22Rv1 (cell line): ENCODE measurements at regions not wholly inside any gene's neighbourhood (a gene's known extent, or its start where the extent isn't known, plus 50 kb on each side); places are given as distances from the start of the nearest gene placed in this dataset.

Source experiments
- H3K27ac ChIP-seq: fragments of 450-650 bp; 2 replicates; pipeline ENCODE4 v1.5.1; 2017
- ZFX ChIP-seq: fragments of 450-650 bp; IDR thresholded peaks from 2 replicates; pipeline ENCODE4 v1.6.1; 2017; ENCODE audit warnings: antibody characterized with exemption, borderline replicate concordance
- TF ChIP-seq, protein P1 (sequence below): fragments of 450-650 bp; IDR thresholded peaks from 2 replicates; pipeline ENCODE4 v1.5.1; 2017; ENCODE audit warnings: mild to moderate bottlenecking

DNA sequence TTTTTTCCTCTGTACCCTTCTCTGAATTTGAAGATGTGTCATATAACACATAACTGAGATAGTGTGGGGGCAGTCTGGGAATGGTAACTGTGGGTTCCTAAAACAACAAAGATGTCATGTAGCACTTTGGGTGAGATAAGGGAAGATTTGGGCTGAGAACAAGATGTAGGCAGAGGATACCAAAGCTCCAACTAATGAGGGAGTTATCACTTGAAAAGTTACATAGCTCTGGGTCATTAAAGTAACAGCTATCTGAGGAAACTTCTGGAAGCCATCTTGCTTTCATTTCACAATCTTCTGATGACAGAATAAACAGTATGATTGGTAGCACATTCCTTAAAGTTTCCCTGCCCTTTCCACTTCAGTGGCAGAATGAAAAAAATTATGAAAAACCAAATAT is 255.4 kb downstream of the TBX18 start:
- TF ChIP-seq, protein P1, sequence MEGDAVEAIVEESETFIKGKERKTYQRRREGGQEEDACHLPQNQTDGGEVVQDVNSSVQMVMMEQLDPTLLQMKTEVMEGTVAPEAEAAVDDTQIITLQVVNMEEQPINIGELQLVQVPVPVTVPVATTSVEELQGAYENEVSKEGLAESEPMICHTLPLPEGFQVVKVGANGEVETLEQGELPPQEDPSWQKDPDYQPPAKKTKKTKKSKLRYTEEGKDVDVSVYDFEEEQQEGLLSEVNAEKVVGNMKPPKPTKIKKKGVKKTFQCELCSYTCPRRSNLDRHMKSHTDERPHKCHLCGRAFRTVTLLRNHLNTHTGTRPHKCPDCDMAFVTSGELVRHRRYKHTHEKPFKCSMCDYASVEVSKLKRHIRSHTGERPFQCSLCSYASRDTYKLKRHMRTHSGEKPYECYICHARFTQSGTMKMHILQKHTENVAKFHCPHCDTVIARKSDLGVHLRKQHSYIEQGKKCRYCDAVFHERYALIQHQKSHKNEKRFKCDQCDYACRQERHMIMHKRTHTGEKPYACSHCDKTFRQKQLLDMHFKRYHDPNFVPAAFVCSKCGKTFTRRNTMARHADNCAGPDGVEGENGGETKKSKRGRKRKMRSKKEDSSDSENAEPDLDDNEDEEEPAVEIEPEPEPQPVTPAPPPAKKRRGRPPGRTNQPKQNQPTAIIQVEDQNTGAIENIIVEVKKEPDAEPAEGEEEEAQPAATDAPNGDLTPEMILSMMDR = no peak
- no peak for TF ChIP-seq ZFX
- H3K27ac ChIP-seq = no peak overlapping the region

DNA sequence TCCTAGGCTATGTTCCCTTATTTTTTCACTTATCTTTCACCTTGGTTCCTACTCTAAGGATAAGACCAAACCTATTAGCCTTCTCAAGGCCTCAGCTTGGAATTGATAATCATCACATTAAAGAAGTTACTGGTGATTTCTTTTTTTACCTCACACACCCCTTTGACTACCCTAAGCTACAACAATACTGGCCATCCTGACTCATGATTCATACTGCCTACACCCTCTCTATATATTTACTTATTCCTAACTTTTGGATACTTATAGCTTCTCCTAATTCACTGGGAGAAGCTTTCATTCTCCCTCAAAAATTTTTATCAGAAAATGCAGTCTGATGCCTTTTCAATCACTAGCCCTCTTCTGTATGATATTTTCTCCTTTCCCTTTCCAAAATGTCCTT is 256.1 kb downstream of the TBX18 start:
- TF ChIP-seq, protein P1 = no peak
- TF ChIP-seq ZFX = no peak
- H3K27ac ChIP-seq = no peak overlapping the region

- no peak overlapping the region for H3K27ac ChIP-seq
- TF ChIP-seq ZFX = no peak
- TF ChIP-seq, protein P1 = no peak
Measured at GRCh38 chr6:84504025-84504424, 260.4 kb downstream of the TBX18 start.

GRCh38 chr6:84501315-84501714 is 263.1 kb downstream of the TBX18 start:
- no peak for TF ChIP-seq ZFX
- TF ChIP-seq, protein P1 = no peak

DNA sequence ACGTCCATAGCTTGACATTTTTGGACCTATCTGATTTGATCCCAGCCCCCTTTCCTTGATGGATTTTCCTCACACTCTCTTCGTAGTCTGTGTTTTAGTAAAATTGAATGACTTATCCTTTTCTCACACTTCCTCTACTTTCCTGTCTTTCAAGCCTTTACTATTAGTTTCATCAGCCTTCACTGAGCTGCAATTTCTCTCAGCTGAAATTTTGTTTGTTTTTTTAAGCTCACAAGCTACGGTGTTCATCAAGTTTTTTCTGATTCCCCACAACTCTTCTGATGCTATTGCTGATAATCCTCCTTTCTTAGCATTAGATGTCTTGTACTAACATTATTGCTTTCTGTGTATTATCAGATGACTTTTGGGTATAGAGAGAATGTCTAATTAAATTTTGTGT is 263.7 kb downstream of the TBX18 start:
- no peak overlapping the region for H3K27ac ChIP-seq
- TF ChIP-seq, protein P1 = no peak
- TF ChIP-seq ZFX = no peak

More at GRCh38 chr6:84501315-84501714, 263.1 kb downstream of the TBX18 start:
- H3K27ac ChIP-seq = no peak overlapping the region

DNA sequence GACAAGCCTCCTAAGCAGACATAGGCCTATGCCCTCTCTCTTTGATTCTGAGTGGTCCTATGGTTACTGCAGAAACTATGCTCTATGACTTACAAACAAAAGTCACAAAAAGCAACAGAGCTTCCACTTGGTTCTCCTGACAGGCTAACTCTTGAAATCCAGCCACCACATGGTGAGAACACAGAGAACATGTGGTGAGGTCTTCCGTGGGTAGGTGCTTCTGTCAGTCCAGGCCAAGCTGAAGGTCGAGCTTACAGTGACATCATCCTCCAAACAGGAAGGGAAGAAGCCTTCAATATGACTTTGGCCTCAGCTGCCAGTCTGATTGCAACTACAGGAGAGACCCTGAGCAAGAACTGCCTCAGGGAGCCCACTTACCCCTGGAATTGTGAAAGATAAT is 265.5 kb downstream of the TBX18 start:
- TF ChIP-seq, protein P1 = no peak
- TF ChIP-seq ZFX = no peak
- no peak overlapping the region for H3K27ac ChIP-seq

DNA sequence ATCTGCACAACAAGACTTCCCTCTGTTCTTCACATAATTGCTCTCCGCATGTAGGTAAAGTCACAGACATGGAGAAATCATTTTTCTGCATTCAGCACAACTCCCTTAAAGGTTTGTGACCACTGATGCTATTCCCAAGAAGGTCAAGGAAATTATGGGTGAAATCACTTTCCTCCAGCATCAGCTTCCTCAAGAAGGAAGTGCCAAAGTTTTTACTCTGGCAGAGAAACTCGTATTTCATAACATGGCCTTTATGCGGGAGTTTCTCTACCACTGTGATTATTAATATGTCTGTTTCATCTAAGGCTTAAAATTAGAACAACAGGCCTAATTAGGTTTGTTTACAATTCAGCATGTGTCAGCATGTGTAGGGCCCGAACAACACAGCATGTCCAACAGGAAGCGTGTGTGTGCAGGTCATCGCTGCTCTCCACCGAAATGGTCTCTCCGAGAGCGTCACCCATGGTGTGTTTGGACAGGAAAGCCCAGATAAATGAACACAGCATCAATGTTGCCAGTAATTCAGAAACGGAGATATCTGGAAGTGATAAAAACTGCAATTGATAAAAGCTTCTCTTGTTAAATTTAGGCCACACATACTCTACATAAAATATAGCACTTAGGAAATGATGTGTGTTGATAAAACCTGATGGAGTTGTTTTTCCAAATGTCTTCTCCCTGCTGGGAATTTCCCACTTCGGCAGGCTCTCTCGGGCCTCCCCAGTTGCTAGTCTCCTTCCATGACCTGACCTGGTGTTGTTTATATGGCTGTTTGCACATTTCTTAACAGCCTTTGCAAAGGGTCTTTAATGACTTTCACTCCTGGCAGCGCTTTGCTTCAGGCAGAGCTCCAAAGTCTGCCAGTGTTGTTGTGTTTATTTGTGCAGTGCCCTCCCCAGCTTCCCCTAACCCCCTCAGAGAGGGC is 265.1 kb upstream of the CEP162 start:
- TF ChIP-seq ZFX = no peak
- TF ChIP-seq, protein P1 = no peak
- no peak overlapping the region for H3K27ac ChIP-seq
